CD4-positive, alpha-beta T cell treated with Interleukin-4 for 4 hours (primary cell): ENCODE measurements at regions not wholly inside any gene's neighbourhood (a gene's known extent, or its start where the extent isn't known, plus 50 kb on each side); places are given as distances from the start of the nearest gene placed in this dataset.
"Not testable (repeated sequence)": the region's sequence is repeated elsewhere in the genome, so short reads cannot be mapped to it uniquely, and the experiment has no call there.

Source experiments
- DNase-seq: peaks from one replicate; pipeline ENCODE4 v3.0.0-alpha.2; 2020

GRCh38 chrY:7382988-7383387 lies 471.4 kb upstream of the AMELY start:
- DNase-seq: no peak

GRCh38 chrY:7377091-7377490 lies 465.5 kb upstream of the AMELY start:
- DNase-seq: no peak

GRCh38 chrY:7374485-7374884 lies 462.9 kb upstream of the AMELY start:
- DNase-seq: not testable (repeated sequence)

- DNase-seq: not testable (repeated sequence)
Observed at GRCh38 chrY:7371953-7372352, 460.4 kb upstream of the AMELY start.

GRCh38 chrY:7371026-7371425 lies 459.5 kb upstream of the AMELY start:
- not testable (repeated sequence) for DNase-seq

- DNase-seq: no peak
Observed at GRCh38 chrY:7359520-7359919, 448.0 kb upstream of the AMELY start.

- no peak for DNase-seq
Observed at GRCh38 chrY:7358103-7358752, 446.7 kb upstream of the AMELY start.

GRCh38 chrY:7355891-7356290 lies 444.3 kb upstream of the AMELY start:
- not testable (repeated sequence) for DNase-seq

GRCh38 chrY:7344661-7345060 lies 433.1 kb upstream of the AMELY start:
- DNase-seq: peak; percentile 44

- DNase-seq: no peak
Observed at GRCh38 chrY:7343261-7343660, 431.7 kb upstream of the AMELY start.

GRCh38 chrY:7342732-7343131 lies 431.2 kb upstream of the AMELY start:
- not testable (repeated sequence) for DNase-seq

- peak; percentile 24 for DNase-seq
Observed at GRCh38 chrY:7339391-7340087, 428.0 kb upstream of the AMELY start.

- no peak for DNase-seq
Observed at GRCh38 chrY:7336023-7336873, 424.7 kb upstream of the AMELY start.

- DNase-seq: peak; percentile 4
Observed at GRCh38 chrY:7334449-7334848, 422.9 kb upstream of the AMELY start.

- DNase-seq: peak; percentile 61
Observed at GRCh38 chrY:7326296-7327246, 415.0 kb upstream of the AMELY start.

- DNase-seq: no peak
Observed at GRCh38 chrY:7325531-7325930, 414.0 kb upstream of the AMELY start.

GRCh38 chrY:7320751-7321150 lies 409.2 kb upstream of the AMELY start:
- DNase-seq: no peak

GRCh38 chrY:7320171-7320570 lies 408.6 kb upstream of the AMELY start:
- DNase-seq: not testable (repeated sequence)

GRCh38 chrY:7318122-7318521 lies 406.6 kb upstream of the AMELY start:
- no peak for DNase-seq

- no peak for DNase-seq
Observed at GRCh38 chrY:7317571-7317970, 406.0 kb upstream of the AMELY start.

GRCh38 chrY:7310482-7311269 lies 399.1 kb upstream of the AMELY start:
- DNase-seq: peak; percentile 72

GRCh38 chrY:7308816-7309215 lies 397.3 kb upstream of the AMELY start:
- DNase-seq: no peak
